Glutamatergic neuron (in vitro differentiated cells): ENCODE measurements at regions not wholly inside any gene's neighbourhood (a gene's known extent, or its start where the extent isn't known, plus 50 kb on each side); places are given as distances from the start of the nearest gene placed in this dataset.

Experiments used
- DNase-seq: peaks from one replicate; pipeline ENCODE4 v3.0.0; 2022
- H3K27ac Mint-ChIP-seq: one replicate; pipeline ENCODE4 v1.8.0; 2020; ENCODE audit warnings: mild to moderate bottlenecking, mixed read lengths, inconsistent platforms; ENCODE audit not compliant: unreplicated experiment
- H3K27me3 Mint-ChIP-seq: one replicate; pipeline ENCODE4 v1.8.0; 2020; ENCODE audit warnings: mild to moderate bottlenecking, moderate library complexity, mixed read lengths, inconsistent platforms; ENCODE audit not compliant: unreplicated experiment
- H3K36me3 Mint-ChIP-seq: one replicate; pipeline ENCODE4 v1.8.0; 2020; ENCODE audit warnings: mild to moderate bottlenecking, mixed read lengths, inconsistent platforms; ENCODE audit not compliant: unreplicated experiment
- H3K4me1 Mint-ChIP-seq: one replicate; pipeline ENCODE4 v1.8.0; 2020; ENCODE audit warnings: mild to moderate bottlenecking, low read depth, mixed read lengths, inconsistent platforms; ENCODE audit not compliant: unreplicated experiment
- H3K4me3 Mint-ChIP-seq: one replicate; pipeline ENCODE4 v1.8.0; 2020; ENCODE audit warnings: mild to moderate bottlenecking, mixed read lengths, inconsistent platforms; ENCODE audit not compliant: unreplicated experiment
- H3K9me3 Mint-ChIP-seq: one replicate; pipeline ENCODE4 v1.8.0; 2020; ENCODE audit warnings: mild to moderate bottlenecking, moderate library complexity, mixed read lengths, inconsistent platforms; ENCODE audit not compliant: unreplicated experiment
- TF ChIP-seq, protein P1 (sequence below): fragments of 200-600 bp; sonication (generic); IDR thresholded peaks from one replicate; pipeline ENCODE4 v1.5.0; 2021; ENCODE audit not compliant: partially characterized antibody, unreplicated experiment

DNA sequence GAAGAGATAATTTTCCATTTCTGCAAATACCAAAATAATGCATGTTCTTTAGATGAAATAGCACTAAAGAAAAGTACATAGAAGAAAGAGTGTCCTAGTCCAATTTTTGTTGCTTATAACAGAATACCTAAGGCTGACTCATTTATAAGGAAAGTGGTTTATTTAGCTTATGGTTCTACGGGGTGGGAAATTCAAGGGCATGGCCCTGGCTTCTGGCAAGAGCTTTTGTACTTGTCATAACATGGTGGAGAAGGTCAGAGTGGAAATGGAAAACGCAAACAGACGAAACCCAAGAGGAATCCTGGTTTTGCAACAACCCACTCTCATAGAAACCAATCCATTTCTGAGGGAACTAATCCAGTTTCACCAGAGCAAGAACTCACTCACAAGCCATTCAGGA lies 283.7 kb downstream of the CSNK1G3 start:
- Mint-ChIP-seq H3K4me1 (peaks cover 2% of the 10 kb centered on the region), H3K27ac (no peak overlapping the region), H3K4me3 (no peak overlapping the region)

DNA sequence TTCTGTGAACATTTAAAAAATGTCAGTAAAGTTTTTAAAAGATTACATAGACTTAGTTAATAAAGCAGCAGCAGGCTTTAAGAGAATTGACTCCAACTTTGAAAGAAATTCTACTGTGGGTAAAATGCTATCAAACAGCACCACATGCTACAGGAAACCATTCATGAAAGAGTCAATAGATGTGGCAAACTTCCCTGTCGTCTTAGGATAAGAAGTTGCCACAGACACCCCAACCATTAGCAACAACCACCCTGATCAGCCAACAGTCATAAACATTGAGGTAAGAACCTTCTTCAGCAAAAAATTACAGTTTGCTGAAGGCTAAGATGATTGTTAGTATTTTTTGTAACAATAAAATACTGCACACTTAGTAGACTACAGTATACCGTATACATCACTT lies 278.2 kb downstream of the CSNK1G3 start:
- Mint-ChIP-seq H3K4me1 (peaks cover 9% of the 10 kb centered on the region), H3K27me3 (peaks cover 2% of the 10 kb centered on the region), H3K4me3 (no peak overlapping the region), H3K36me3 (peaks cover 14% of the 10 kb centered on the region), H3K9me3 (peaks cover 7% of the 10 kb centered on the region), H3K27ac (no peak overlapping the region)
- no peak for DNase-seq
- TF ChIP-seq, protein P1, sequence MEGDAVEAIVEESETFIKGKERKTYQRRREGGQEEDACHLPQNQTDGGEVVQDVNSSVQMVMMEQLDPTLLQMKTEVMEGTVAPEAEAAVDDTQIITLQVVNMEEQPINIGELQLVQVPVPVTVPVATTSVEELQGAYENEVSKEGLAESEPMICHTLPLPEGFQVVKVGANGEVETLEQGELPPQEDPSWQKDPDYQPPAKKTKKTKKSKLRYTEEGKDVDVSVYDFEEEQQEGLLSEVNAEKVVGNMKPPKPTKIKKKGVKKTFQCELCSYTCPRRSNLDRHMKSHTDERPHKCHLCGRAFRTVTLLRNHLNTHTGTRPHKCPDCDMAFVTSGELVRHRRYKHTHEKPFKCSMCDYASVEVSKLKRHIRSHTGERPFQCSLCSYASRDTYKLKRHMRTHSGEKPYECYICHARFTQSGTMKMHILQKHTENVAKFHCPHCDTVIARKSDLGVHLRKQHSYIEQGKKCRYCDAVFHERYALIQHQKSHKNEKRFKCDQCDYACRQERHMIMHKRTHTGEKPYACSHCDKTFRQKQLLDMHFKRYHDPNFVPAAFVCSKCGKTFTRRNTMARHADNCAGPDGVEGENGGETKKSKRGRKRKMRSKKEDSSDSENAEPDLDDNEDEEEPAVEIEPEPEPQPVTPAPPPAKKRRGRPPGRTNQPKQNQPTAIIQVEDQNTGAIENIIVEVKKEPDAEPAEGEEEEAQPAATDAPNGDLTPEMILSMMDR, result no peak

More for the DNA sequence above, 283.7 kb downstream of the CSNK1G3 start:
- no peak for DNase-seq
- H3K27me3 Mint-ChIP-seq, result no peaks in the 10 kb centered on the region
- TF ChIP-seq, protein P1, result no peak
- H3K9me3 Mint-ChIP-seq, result no peaks in the 10 kb centered on the region
- H3K36me3 Mint-ChIP-seq, result no peaks in the 10 kb centered on the region

DNA sequence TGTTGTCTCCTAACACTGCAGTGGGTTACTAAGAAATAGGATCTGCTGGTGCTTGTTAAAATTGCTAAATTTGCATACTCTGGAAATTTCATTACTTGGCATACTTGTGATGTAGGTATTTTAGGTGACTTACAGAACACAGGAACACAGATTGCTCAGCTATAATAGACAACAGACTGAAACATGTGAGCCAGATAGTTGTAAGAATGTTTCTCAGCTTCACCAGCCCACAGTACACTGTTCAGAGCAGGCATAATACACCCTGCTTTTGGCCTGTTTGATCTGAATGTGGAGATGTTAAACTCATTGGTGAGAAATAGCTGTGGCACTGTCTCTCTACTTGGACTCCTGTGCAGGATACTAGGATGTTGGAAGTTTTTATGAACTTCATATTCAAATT lies 275.7 kb downstream of the CSNK1G3 start:
- peaks cover 14% of the 10 kb centered on the region for H3K36me3 Mint-ChIP-seq
- no peak overlapping the region for H3K4me3 Mint-ChIP-seq

DNA sequence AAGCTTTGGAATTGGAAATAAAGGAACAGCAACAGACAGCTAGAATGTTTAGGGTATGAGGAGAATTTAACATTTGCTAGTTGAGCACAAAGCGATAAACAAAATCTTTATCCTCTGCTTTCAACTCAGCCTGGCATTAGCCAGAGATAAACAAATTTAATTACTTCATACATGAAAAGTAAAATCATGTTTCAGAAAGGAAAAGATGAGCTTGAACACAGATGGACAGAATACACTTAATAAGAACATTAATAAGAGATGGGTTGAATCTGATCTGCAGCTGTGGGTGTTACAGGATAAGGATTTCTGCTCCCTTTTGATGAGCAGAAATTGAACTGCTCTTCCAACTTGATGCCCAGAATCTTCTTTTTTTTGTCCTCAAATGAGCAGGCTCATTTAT lies 275.2 kb downstream of the CSNK1G3 start:
- H3K27me3 Mint-ChIP-seq, result peaks cover 2% of the 10 kb centered on the region
- no peak overlapping the region for H3K27ac Mint-ChIP-seq
- TF ChIP-seq, protein P1, result no peak
- peaks cover 13% of the 10 kb centered on the region for H3K4me1 Mint-ChIP-seq
- DNase-seq, result no peak
- H3K4me3 Mint-ChIP-seq, result no peak overlapping the region
- peaks cover 14% of the 10 kb centered on the region for H3K36me3 Mint-ChIP-seq
- peaks cover 7% of the 10 kb centered on the region for H3K9me3 Mint-ChIP-seq

More for the DNA sequence above, 275.7 kb downstream of the CSNK1G3 start:
- H3K27ac Mint-ChIP-seq, result no peak overlapping the region
- H3K4me1 Mint-ChIP-seq, result peaks cover 13% of the 10 kb centered on the region
- H3K27me3 Mint-ChIP-seq, result peaks cover 2% of the 10 kb centered on the region
- H3K9me3 Mint-ChIP-seq, result peaks cover 7% of the 10 kb centered on the region
- TF ChIP-seq, protein P1, result no peak
- no peak for DNase-seq

DNA sequence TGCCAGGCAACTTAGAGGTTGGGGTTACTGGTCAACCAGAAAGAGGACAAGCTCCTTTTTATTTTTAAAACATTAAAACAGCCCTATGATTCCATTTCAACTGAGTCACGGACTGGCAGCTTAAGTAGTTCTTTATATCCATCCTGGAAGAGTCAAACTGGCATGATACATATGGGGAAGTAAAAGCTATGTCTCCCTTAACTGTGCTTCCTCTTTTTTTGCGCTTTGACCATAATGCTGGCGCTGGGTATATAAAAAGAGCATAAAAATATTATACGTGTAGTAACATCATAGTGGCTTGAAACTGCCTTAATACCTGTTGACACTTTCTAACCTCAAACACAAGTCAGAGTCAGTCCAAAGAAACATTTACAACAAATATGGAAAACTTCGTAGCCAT lies 274.4 kb downstream of the CSNK1G3 start:
- Mint-ChIP-seq H3K4me3 (no peak overlapping the region), H3K4me1 (peaks cover 13% of the 10 kb centered on the region), H3K9me3 (peaks cover 7% of the 10 kb centered on the region), H3K27me3 (peaks cover 2% of the 10 kb centered on the region), H3K36me3 (peaks cover 14% of the 10 kb centered on the region), H3K27ac (no peak overlapping the region)
- DNase-seq, result no peak
- TF ChIP-seq, protein P1, result no peak
